Right forelimb (tissue), 1 donor: ENCODE measurements at regions not wholly inside any gene's neighbourhood (a gene's known extent, or its start where the extent isn't known, plus 50 kb on each side); places are given as distances from the start of the nearest gene placed in this dataset.

ENCODE experiments used
- DNase-seq: peaks from one replicate; pipeline ENCODE4 v3.0.0-alpha.2; 2018

DNA sequence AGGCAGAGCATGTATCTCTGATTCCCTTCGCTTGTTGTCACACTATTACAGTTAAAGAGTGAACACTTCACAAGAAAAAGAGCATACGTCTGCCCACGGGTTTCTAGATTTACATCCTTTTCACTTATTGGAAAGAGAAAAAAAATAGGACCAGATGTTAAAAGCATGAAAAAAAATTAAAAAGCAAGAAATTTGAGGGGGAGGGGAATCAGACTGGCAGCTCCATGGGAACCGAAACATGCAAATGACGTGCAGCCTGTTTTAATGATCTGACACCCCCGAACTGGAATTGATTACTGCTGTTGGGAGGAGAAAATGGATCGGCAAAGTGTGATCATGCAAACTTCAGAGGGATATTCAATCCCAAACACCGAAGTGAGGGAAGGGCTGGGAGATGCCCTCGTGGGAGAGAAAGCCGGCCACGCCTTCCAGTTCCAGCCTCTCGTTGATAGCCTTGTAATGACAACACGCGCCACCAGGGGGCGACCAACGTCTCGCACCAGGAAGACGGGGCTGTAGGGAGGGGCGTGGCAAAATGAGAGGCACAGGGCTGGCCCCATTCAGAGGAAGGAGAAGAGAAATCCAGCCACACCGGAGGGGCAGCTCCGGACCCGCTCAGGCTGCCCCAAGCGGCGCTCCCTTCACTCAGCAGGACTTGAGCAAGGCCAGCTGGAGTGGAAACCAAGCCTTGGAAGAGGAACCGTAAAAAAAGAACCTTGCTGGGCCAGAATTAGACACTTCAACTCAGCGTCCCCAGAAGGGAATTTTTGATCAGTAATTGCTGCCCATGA, 53.8 kb upstream of the SYT13 start:
- DNase-seq = peak; percentile 93

DNA sequence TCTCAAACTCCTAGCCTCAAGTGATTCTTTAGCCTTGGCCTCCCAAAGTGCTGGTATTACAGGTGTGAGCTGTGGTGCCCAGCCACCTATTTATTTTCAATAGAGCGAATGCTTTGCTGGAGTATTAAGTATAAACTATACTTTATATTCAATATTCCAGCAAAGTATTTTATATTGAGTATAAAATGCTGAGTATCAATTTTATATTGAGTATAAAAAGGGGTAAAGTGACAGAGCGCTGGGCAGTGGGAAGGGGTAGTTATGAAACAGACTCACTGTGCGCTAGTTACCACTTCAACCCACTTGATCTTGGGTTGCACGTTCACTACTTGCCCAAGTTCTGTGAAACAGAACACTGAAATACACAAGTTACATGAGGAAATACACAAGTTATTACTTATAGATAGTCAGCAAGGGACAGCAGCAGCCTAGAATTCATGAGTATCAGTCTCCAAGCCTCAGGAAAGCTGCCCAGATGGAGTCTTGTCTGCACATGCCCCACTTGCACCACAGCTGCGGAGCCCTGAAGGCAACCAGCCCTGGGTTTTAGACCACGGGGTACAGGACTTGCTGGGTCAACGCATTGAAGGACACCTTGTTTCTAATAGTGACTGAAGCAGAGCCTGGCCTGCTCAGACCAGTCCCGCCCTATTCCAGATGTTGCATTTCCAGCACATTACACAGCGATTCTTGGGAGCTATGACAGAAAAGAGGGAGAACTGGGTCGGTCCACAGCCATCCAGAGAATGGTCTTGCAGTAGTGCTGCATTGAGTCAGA, 51.6 kb upstream of the SYT13 start:
- no peak for DNase-seq

GRCh38 chr11:45336136-45336535, 50.0 kb upstream of the SYT13 start:
- no peak for DNase-seq
